Astrocyte (in vitro differentiated cells and primary cell): ENCODE measurements at regions not wholly inside any gene's neighbourhood (a gene's known extent, or its start where the extent isn't known, plus 50 kb on each side); places are given as distances from the start of the nearest gene placed in this dataset.

Experiments used
- DNase-seq: peaks from one replicate; pipeline ENCODE4 v3.0.0-alpha.2; 2010; ENCODE audit warnings: low read depth
- FAIRE-seq: peaks from 2 replicates; lab custom pipeline; 2011; peaks lifted over from hg19 to GRCh38; lab: Jason Lieb, UNC
- H2AFZ ChIP-seq: 2 replicates; pipeline ENCODE4 v1.6.0; 2012; ENCODE audit warnings: low read depth, low read length, inconsistent platforms
- H3K27ac ChIP-seq: 2 replicates; pipeline ENCODE4 v1.5.1; 2011; ENCODE audit warnings: low read depth, low read length, inconsistent platforms
- H3K27me3 ChIP-seq: 2 replicates; pipeline ENCODE4 v1.6.0; 2011; ENCODE audit warnings: low read length, inconsistent platforms; ENCODE audit not compliant: insufficient read depth
- H3K36me3 ChIP-seq: 2 replicates; pipeline ENCODE4 v1.5.1; 2011; ENCODE audit warnings: low read length, inconsistent platforms; ENCODE audit not compliant: insufficient read depth
- H3K4me1 ChIP-seq: 2 replicates; pipeline ENCODE4 v1.5.1; 2011; ENCODE audit warnings: low read length, inconsistent platforms; ENCODE audit not compliant: insufficient read depth
- H3K4me2 ChIP-seq: 2 replicates; pipeline ENCODE4 v1.6.0; 2012; ENCODE audit warnings: low read length, inconsistent platforms
- H3K4me3 ChIP-seq: 2 replicates; pipeline ENCODE4 v1.5.1; 2011; ENCODE audit warnings: low read depth, mild to moderate bottlenecking, low read length, inconsistent platforms; ENCODE audit not compliant: insufficient read depth
- H3K79me2 ChIP-seq: 2 replicates; pipeline ENCODE4 v1.6.0; 2012; ENCODE audit warnings: mild to moderate bottlenecking, low read length, inconsistent platforms; ENCODE audit not compliant: insufficient read depth
- H3K9ac ChIP-seq: 2 replicates; pipeline ENCODE4 v1.6.0; 2012; ENCODE audit warnings: mild to moderate bottlenecking, low read length, inconsistent platforms
- H3K9me3 ChIP-seq: 2 replicates; pipeline ENCODE4 v1.5.1; 2012; ENCODE audit warnings: low read depth, mild to moderate bottlenecking, low read length, inconsistent platforms; ENCODE audit not compliant: insufficient read depth
- H4K20me1 ChIP-seq: 2 replicates; pipeline ENCODE4 v1.6.0; 2012; ENCODE audit warnings: low read length, inconsistent platforms; ENCODE audit not compliant: insufficient read depth
- H3K27ac Mint-ChIP-seq: one replicate; pipeline ENCODE4 v1.8.0; 2021; ENCODE audit warnings: mild to moderate bottlenecking, mixed read lengths; ENCODE audit not compliant: unreplicated experiment
- H3K27me3 Mint-ChIP-seq: one replicate; pipeline ENCODE4 v1.8.0; 2021; ENCODE audit warnings: low read depth, mixed read lengths; ENCODE audit not compliant: unreplicated experiment
- H3K36me3 Mint-ChIP-seq: one replicate; pipeline ENCODE4 v1.8.0; 2021; ENCODE audit warnings: low read depth, mixed read lengths; ENCODE audit not compliant: unreplicated experiment
- H3K4me1 Mint-ChIP-seq: one replicate; pipeline ENCODE4 v1.8.0; 2021; ENCODE audit warnings: low read depth, mixed read lengths; ENCODE audit not compliant: unreplicated experiment
- H3K4me3 Mint-ChIP-seq: one replicate; pipeline ENCODE4 v1.8.0; 2021; ENCODE audit warnings: mild to moderate bottlenecking, moderate library complexity, mixed read lengths; ENCODE audit not compliant: unreplicated experiment
- H3K9me3 Mint-ChIP-seq: one replicate; pipeline ENCODE4 v1.8.0; 2021; ENCODE audit warnings: mild to moderate bottlenecking, mixed read lengths; ENCODE audit not compliant: unreplicated experiment
- CTCF ChIP-seq: IDR thresholded peaks from 2 replicates; pipeline ENCODE4 v1.5.1; 2011; ENCODE audit warnings: low read depth, mild to moderate bottlenecking, inconsistent platforms, low read length, moderate library complexity; ENCODE audit not compliant: insufficient read depth
- EZH2 ChIP-seq: IDR thresholded peaks from 2 replicates; pipeline ENCODE4 v1.6.1; 2012; ENCODE audit warnings: mild to moderate bottlenecking, low read length, inconsistent platforms; ENCODE audit not compliant: insufficient read depth

GRCh38 chr10:107732045-107732444 is 567.5 kb upstream of the SORCS1 start:
- Histone ChIP-seq H3K4me2 (no peak overlapping the region), H3K27me3 (no peaks in the 10 kb centered on the region), H2AFZ (no peak overlapping the region), H3K9me3 (peaks cover 4% of the 10 kb centered on the region), H3K36me3 (no peaks in the 10 kb centered on the region), H3K27ac (no peak overlapping the region), H4K20me1 (no peaks in the 10 kb centered on the region), H3K9ac (no peak overlapping the region), H3K4me3 (no peak overlapping the region), H3K79me2 (no peaks in the 10 kb centered on the region), H3K4me1 (no peaks in the 10 kb centered on the region)
- Mint-ChIP-seq H3K27ac (no peak overlapping the region), H3K4me1 (peaks cover 10% of the 10 kb centered on the region), H3K27me3 (no peaks in the 10 kb centered on the region), H3K36me3 (no peaks in the 10 kb centered on the region), H3K4me3 (no peak overlapping the region), H3K9me3 (peaks cover 9% of the 10 kb centered on the region)
- DNase-seq (no peak), FAIRE-seq (no peak)
- no peak for TF ChIP-seq EZH2
- TF ChIP-seq CTCF = no peak

GRCh38 chr10:107728807-107729206 is 564.3 kb upstream of the SORCS1 start:
- no peak overlapping the region for H3K27ac Mint-ChIP-seq

More at GRCh38 chr10:107728807-107729206, 564.3 kb upstream of the SORCS1 start:
- H3K4me3 Mint-ChIP-seq = no peak overlapping the region
- peaks cover 2% of the 10 kb centered on the region for H3K9me3 Mint-ChIP-seq
- Histone ChIP-seq H4K20me1 (no peaks in the 10 kb centered on the region), H3K9ac (no peak overlapping the region), H3K9me3 (peaks cover 4% of the 10 kb centered on the region), H3K4me1 (no peaks in the 10 kb centered on the region), H3K27me3 (no peaks in the 10 kb centered on the region), H3K4me3 (no peak overlapping the region), H3K79me2 (no peaks in the 10 kb centered on the region), H3K27ac (no peak overlapping the region), H3K36me3 (no peaks in the 10 kb centered on the region), H2AFZ (no peak overlapping the region), H3K4me2 (no peak overlapping the region)
- H3K36me3 Mint-ChIP-seq = no peaks in the 10 kb centered on the region
- no peak for TF ChIP-seq EZH2
- no peak for TF ChIP-seq CTCF
- peak; percentile 26 for FAIRE-seq
- no peaks in the 10 kb centered on the region for H3K27me3 Mint-ChIP-seq
- DNase-seq = no peak
- H3K4me1 Mint-ChIP-seq = peaks cover 7% of the 10 kb centered on the region
